NT2/D1 (cell line): ENCODE measurements at regions not wholly inside any gene's neighbourhood (a gene's known extent, or its start where the extent isn't known, plus 50 kb on each side); places are given as distances from the start of the nearest gene placed in this dataset.

Experiments used
- SUZ12 ChIP-seq: IDR thresholded peaks from 2 replicates; pipeline ENCODE4 v1.6.1; 2011; ENCODE audit not compliant: insufficient read length, insufficient read depth; ENCODE audit errors: extremely low read depth
- YY1 ChIP-seq: IDR thresholded peaks from 2 replicates; pipeline ENCODE4 v1.6.1; 2011; ENCODE audit not compliant: insufficient read length, insufficient read depth
- ZNF274 ChIP-seq: IDR thresholded peaks from 2 replicates; pipeline ENCODE4 v1.6.1; 2011; ENCODE audit warnings: mild to moderate bottlenecking, low read depth, low read length

GRCh38 chr10:85194706-85195105 is 866.3 kb downstream of the CCSER2 start:
- no peak for TF ChIP-seq SUZ12
- no peak for TF ChIP-seq ZNF274
- TF ChIP-seq YY1: no peak
